ENCODE measurements at regions not wholly inside any gene's neighbourhood (a gene's known extent, or its start where the extent isn't known, plus 50 kb on each side); places are given as distances from the start of the nearest gene placed in this dataset.
"Not testable (repeated sequence)": the region's sequence is repeated elsewhere in the genome, so short reads cannot be mapped to it uniquely, and the experiment has no call there.

DNA sequence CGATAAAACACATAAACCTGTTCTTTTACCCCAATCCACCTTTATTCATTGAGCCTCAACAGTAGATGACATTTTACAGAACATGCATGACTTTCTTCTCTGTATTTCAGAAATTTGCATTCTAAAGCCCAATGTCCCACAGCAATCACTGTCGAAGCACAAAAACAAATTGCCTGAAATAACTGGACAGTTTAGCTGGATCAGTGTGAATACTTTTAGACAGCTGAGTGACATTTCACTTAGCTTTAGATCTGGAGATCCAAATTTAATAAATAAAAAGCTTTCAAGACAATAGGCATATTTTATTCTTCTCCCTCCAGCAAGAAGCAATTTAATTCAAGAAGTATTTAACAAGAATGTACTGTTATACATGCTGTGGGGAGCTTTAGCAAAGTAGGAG is 109.1 kb upstream of the FSCB start:
- DNase-seq (ENCODE audit: low read depth): no peak

DNA sequence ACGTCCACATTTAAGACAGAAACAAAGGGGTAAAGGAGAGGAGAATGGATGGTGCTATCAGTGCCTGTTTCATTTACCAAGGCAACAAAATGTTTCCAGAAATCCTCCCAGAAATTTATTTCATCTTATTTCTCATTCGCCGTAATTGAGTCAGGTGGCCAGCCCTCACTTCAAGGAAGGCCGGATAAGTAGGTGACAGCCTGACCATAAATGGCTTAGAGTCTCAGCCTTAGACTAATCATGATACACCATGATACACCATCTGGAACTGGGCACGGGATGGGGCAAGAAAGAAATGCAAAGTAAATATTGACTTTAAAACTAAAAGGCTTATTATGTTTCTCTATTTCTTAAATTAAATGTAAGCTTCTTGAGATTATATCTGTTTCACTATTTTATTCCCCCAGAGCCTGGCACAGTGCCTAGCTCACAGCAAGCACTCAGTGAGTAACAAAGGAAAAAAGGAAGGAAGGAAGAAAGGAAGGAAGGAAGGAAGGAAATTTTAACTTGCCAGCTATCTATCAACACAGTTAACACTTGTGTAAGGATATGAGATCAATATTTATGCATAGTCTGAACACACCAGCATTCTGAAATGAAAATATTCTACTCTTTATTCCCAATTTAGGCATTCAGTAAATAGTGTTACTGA is 106.1 kb upstream of the FSCB start:
- DNase-seq (ENCODE audit: low read depth): no peak

DNA sequence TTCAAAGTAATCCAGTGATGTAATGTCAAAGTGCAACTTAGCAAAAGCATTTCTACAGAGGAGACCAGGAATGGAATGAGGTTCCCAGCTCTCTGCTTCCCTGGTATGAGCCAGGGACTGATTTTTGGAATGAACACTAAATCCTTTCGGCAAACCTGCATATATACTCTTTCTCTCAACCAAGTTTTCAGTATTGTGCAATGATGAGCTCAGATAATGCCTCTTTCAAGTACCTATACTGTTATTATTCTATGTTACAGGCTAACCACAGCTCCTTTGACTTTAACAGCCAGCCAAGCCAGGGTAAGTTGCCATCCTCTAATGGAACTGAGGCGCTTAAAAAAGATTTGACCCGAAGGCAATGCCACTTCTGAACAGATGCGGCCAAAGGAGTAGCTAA is 104.9 kb upstream of the FSCB start:
- DNase-seq (ENCODE audit: low read depth): no peak

DNA sequence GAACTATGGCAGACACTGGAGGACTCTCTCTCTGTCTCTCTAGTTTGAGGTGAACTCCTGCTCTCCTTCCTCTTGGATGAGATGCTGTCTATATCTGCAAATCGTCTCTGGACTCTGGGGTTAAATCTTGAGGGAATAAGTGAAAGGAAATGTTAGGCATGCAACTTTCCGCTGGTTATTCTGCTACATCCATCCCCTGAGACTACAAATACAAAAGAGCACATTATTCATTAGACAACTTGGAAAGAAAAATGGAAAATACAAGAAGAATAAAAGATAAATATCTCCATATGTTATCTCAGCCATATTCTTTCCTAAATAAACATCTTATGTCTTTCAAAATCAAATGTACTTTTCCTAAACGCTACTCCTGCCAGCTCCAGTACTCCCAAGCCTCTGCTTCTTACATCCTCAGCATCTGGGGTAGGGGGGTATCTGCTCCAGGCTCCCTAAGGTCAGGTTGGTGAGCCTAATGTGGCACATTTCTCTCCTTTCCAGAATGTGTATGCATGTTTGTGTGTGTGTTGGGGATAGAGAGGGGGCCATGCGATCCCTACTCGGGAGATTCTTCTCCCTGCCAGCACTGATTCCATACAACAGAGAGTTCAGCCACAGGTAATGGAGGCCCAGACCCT is 102.9 kb upstream of the FSCB start:
- no peak for DNase-seq (ENCODE audit: low read depth)

DNA sequence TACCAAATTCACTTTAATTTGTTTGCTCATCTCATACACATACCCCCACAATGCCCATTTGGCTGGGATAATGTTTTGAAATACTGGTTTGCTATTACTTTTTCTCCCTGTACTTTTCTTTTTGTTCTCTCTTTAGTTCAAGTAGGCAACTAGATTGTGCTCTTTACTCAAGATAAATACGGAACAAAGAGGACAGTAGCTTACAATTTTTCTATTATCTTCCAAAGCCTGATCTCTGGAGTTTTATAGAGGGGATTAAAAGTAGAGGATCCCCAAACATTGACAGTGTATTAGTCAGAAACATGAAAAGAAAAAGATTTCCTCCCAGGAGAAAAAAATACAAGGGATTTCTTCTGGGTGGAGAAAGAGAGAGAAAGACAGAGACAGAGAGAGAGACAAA is 102.1 kb upstream of the FSCB start:
- DNase-seq (ENCODE audit: low read depth): no peak

DNA sequence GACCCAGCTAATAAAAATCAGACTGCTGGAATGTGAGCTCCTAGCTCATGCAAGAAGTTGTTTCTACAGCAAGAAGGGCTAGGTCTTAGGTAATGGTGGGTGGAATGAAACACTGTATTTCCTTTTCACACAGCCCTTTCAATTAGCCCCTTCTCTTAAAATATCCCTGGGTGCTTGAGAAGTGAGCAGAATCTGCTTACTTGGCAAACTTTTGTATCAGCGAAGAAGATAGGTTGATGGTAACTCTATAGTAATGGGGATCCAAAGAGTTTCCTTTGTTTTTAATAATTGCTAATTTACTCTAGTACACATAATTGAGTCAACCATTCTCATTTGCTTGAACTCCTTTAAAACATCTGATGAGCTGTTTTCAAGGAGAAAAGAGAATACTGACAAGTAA is 100.6 kb upstream of the FSCB start:
- DNase-seq (ENCODE audit: low read depth): no peak

DNA sequence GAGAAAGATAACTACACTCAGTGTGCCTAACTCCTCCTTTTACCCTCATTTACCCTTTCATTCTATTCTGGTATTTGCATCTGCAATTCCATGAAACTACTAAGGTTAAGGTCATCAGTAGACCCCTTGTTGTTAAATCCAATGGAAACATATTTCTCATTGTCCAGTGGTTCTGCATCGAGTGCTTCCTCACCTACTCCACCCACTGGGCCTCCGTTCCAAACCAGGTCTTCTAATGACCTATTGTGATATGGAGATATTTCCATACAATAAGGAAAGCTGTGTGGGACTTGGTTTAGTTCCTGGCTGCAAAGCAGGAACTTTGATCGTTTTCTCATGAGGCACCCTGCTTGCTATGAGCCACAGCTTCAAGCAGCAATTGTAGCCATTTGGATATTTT is 99.5 kb upstream of the FSCB start:
- no peak for DNase-seq (ENCODE audit: low read depth)

DNA sequence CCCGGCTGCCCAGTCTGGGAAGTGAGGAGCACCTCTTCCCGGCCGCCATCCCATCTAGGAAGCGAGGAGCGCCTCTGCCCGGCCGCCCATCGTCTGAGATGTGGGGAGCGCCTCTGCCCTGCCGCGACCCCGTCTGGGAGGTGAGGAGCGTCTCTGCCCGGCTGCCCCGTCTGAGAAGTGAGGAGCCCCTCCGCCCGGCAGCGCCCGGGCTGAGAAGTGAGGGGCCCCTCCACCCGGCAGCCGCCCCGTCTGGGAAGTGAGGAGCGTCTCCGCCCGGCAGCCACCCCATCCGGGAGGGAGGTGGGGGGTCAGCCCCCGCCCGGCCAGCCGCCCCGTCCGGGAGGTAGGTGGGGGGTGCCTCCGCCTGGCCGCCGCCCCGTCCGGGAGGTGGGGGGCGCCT is 94.2 kb upstream of the FSCB start:
- DNase-seq (ENCODE audit: low read depth): not testable (repeated sequence)

DNA sequence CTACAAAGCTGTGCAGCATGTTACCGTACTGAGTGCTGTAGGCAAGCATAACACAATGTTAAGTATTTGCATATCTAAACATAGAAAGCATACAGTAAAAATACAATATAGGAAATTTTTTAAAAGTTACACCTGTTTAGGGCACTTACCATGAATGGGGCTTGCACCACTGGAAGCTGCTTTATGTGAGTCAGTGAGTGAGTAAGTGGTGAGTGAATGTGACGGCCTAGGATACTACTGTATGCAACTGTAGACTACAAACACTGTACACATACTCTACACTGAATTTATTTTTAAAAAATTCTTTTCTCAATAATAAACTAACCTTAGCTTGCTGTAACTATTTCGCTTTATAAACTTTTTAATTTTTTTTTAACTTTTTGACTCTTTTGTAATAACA is 82.1 kb upstream of the FSCB start:
- DNase-seq (ENCODE audit: low read depth): no peak

DNA sequence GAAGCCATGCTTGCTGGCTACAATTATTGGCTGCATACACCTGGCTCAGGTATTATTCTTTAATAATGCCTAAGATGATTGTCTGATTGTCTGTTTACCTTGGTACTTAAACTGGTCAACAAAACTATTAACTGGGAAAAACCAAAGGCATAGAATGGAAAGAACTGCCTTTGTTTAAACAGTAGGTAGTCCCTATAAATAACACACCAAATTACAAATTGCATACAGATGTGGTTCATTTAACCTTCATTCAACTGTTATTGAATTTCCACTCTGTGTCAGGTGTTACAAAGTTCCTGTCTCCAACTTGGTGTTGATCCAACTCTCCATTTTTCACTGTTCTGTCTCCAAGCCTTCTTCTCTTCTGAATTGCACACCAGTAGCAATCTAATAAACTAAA is 79.8 kb upstream of the FSCB start:
- DNase-seq (ENCODE audit: low read depth): no peak

DNA sequence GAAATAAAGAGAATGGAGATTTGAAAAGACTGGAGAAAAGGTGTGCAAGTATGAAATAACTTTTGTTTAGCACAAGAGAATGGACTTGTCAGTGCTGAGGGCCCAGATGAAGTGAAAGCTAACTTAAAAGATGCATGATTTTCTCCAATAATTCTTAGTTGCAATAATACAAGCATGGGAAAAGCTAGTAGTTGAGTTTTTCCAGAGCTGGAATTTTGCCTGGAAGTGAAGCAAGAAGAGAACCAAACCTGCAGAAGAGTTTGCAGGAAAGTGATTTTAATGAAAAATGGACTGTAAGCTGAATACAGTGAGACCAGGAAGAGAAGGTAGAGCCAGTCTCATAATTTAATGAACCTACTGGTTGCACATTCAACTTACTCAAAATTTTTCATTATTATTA is 69.3 kb upstream of the FSCB start:
- no peak for DNase-seq (ENCODE audit: low read depth)

DNA sequence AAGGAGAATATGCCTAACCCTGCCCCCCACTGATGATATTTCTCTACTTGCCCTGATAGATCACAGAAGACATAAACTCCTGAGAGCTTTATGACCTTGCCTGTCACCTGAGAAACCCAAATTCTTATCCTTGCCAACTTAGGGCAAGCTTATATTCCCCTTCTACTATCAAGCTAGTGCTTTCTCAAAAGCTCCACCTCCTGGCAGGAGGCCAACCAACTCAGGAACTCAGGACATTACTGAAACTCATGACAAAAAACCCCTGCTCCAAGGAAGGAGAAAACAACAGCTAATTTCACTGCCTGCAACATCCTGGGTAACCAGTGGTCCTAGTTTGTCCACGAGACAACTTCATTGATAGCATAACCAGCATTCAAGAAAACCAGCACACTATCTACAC is 60.9 kb upstream of the FSCB start:
- no peak for DNase-seq (ENCODE audit: low read depth)

DNA sequence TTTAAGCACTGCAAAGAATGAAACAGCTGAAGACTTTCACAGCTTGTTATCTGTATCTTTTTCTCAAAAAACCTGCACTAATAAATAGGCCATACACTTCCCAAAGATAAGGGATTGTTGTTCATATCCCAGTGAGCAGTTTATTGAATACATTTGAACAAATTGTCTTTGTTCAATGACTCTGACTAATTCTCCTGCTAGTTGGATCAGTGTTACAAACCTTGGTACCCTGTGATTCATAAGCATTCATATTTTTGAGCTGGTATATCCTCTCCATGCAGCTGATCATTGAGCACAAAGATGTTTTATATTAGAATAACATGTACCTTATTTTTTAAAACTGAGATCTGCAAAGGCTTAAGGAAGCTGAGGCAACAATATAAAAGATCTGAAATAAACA is 58.9 kb upstream of the FSCB start:
- no peak for DNase-seq (ENCODE audit: low read depth)

DNA sequence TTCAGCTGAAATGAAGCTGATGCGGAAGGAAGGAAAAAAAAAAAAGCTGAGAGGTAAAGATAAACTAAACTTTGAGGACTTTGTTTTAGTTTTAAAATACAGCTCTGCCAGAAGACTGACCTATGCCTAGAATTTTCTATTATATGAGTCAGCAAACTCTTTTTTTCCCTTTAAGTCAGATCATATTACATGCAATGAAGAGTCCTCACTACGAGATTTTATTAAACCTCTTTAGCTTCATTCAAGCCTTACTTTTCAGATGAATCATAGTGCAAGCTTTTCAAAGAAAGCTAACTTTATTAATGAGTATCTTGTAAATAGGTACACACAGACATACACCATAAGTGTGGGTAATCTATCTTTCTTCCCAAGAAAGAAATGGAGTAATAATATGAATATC is 57.8 kb upstream of the FSCB start:
- DNase-seq (ENCODE audit: low read depth): peak; percentile 9

Data from fibroblast of the conjunctiva (primary cell).